ENCODE measurements at regions not wholly inside any gene's neighbourhood (a gene's known extent, or its start where the extent isn't known, plus 50 kb on each side); places are given as distances from the start of the nearest gene placed in this dataset.

- no TSS peak for BruUV-seq (replicated peaks)
- Histone ChIP-seq H3K9me3 (ENCODE audit: insufficient read depth, low read depth) (no peaks in the 10 kb centered on the region), H4K20me1 (ENCODE audit: insufficient read depth) (no peaks in the 10 kb centered on the region), H3K27ac (no peak overlapping the region), H3F3A (ENCODE audit: insufficient read depth, low read depth) (no peaks in the 10 kb centered on the region), H2AFZ (no peak overlapping the region), H3K79me2 (ENCODE audit: low read depth) (no peaks in the 10 kb centered on the region), H3K4me2 (no peak overlapping the region), H3K9me2 (ENCODE audit: insufficient read depth) (no peaks in the 10 kb centered on the region), H3K4me1 (replicated peaks; ENCODE audit: insufficient read depth) (no peaks in the 10 kb centered on the region), H3K4me3 (no peak overlapping the region), H3K36me3 (ENCODE audit: low read depth) (no peaks in the 10 kb centered on the region), H3K27me3 (ENCODE audit: insufficient read depth, low read depth) (no peaks in the 10 kb centered on the region)
- intact Hi-C loops (cut with micrococcal nuclease; ENCODE audit: unreplicated experiment), result no loop called here
- ChIA-PET POLR2A (ENCODE audit: unreplicated experiment) (no interaction called here), CTCF (no interaction called here)
- TF ChIP-seq CTCF (conservative IDR thresholded peaks at IDR 0.05) (no peak), EZH2 (IDR thresholded peaks at IDR 0.05; ENCODE audit: low read depth) (no peak)
- no peak for DNase-seq
These were observed 564.8 kb upstream of the SLITRK1 start for GRCh38 chr13:84446972-84447639.

GRCh38 chr13:84445776-84446175, 563.5 kb upstream of the SLITRK1 start:
- POLR2A ChIA-PET (ENCODE audit: unreplicated experiment), result no interaction called here
- no peak overlapping the region for H3K27ac ChIP-seq
- CTCF ChIA-PET, result no interaction called here

GRCh38 chr13:84443463-84443862, 561.2 kb upstream of the SLITRK1 start:
- H3K27ac ChIP-seq, result no peak overlapping the region
- ChIA-PET POLR2A (ENCODE audit: unreplicated experiment) (no interaction called here), CTCF (no interaction called here)
- H3K4me2 ChIP-seq, result no peak overlapping the region
- TF ChIP-seq EZH2 (IDR thresholded peaks at IDR 0.05; ENCODE audit: low read depth) (no peak), CTCF (conservative IDR thresholded peaks at IDR 0.05) (no peak)
- no peaks in the 10 kb centered on the region for H3F3A ChIP-seq (ENCODE audit: insufficient read depth, low read depth)
- no peaks in the 10 kb centered on the region for H3K9me3 ChIP-seq (ENCODE audit: insufficient read depth, low read depth)
- BruUV-seq (replicated peaks), result no TSS peak
- H4K20me1 ChIP-seq (ENCODE audit: insufficient read depth), result no peaks in the 10 kb centered on the region
- H2AFZ ChIP-seq, result no peak overlapping the region
- no peaks in the 10 kb centered on the region for H3K4me1 ChIP-seq (replicated peaks; ENCODE audit: insufficient read depth)
- no peaks in the 10 kb centered on the region for H3K36me3 ChIP-seq (ENCODE audit: low read depth)
- H3K79me2 ChIP-seq (ENCODE audit: low read depth), result no peaks in the 10 kb centered on the region
- H3K4me3 ChIP-seq, result no peak overlapping the region
- intact Hi-C loops (cut with micrococcal nuclease; ENCODE audit: unreplicated experiment), result no loop called here
- H3K27me3 ChIP-seq (ENCODE audit: insufficient read depth, low read depth), result no peaks in the 10 kb centered on the region
- no peaks in the 10 kb centered on the region; the same call in 1 of the 2 replicates for H3K9me2 ChIP-seq (ENCODE audit: insufficient read depth)
- DNase-seq, result no peak

More at GRCh38 chr13:84445776-84446175, 563.5 kb upstream of the SLITRK1 start:
- H3K9me3 ChIP-seq (ENCODE audit: insufficient read depth, low read depth), result no peaks in the 10 kb centered on the region
- H3K9me2 ChIP-seq (ENCODE audit: insufficient read depth), result no peaks in the 10 kb centered on the region
- no peak overlapping the region for H3K4me3 ChIP-seq
- DNase-seq, result no peak
- no peaks in the 10 kb centered on the region for H3K79me2 ChIP-seq (ENCODE audit: low read depth)
- H3K27me3 ChIP-seq (ENCODE audit: insufficient read depth, low read depth), result no peaks in the 10 kb centered on the region
- no TSS peak for BruUV-seq (replicated peaks)
- intact Hi-C loops (cut with micrococcal nuclease; ENCODE audit: unreplicated experiment), result no loop called here
- no peak overlapping the region for H3K4me2 ChIP-seq
- no peaks in the 10 kb centered on the region for H3K4me1 ChIP-seq (replicated peaks; ENCODE audit: insufficient read depth)
- H4K20me1 ChIP-seq (ENCODE audit: insufficient read depth), result no peaks in the 10 kb centered on the region
- no peak for TF ChIP-seq CTCF (conservative IDR thresholded peaks at IDR 0.05)
- no peak for TF ChIP-seq EZH2 (IDR thresholded peaks at IDR 0.05; ENCODE audit: low read depth)
- H2AFZ ChIP-seq, result no peak overlapping the region
- no peaks in the 10 kb centered on the region for H3F3A ChIP-seq (ENCODE audit: insufficient read depth, low read depth)
- no peaks in the 10 kb centered on the region for H3K36me3 ChIP-seq (ENCODE audit: low read depth)

Data from PC-9 (cell line).